Fibroblast of the aortic adventitia (primary cell): ENCODE measurements at regions not wholly inside any gene's neighbourhood (a gene's known extent, or its start where the extent isn't known, plus 50 kb on each side); places are given as distances from the start of the nearest gene placed in this dataset.
"Not testable (repeated sequence)": the region's sequence is repeated elsewhere in the genome, so short reads cannot be mapped to it uniquely, and the experiment has no call there.

Experiments used
- DNase-seq: peaks from one replicate; pipeline ENCODE4 v3.0.0-alpha.2; 2010; ENCODE audit warnings: low read depth
- H3K4me3 ChIP-seq: 2 replicates; pipeline ENCODE4 v1.5.1; 2011; ENCODE audit warnings: low read depth, mild to moderate bottlenecking, control low read depth, low read length, moderate library complexity
- TF ChIP-seq, protein P1 (sequence below): IDR thresholded peaks from 2 replicates; pipeline ENCODE4 v1.5.1; 2011; ENCODE audit warnings: mild to moderate bottlenecking, low read length, control low read depth, inconsistent platforms; ENCODE audit not compliant: insufficient read depth

DNA sequence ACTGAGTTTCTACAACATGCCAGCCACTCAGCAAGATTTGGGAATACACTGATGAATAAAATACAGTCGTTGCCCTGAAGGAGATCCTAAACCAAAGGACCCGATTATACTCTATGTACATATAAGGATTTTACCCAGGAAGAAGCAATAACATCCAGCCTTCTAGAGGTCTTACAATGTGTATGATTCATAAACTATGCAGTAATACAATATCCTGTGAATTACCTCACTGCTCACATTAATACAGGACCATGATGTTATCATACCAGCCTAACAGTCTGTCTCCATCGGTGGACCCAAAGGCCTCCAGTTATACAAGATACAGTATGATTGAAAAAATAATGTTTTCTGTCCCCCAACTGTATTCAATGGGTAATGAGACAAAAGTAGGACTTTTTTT is 310.5 kb upstream of the TRPM3 start:
- TF ChIP-seq, protein P1, sequence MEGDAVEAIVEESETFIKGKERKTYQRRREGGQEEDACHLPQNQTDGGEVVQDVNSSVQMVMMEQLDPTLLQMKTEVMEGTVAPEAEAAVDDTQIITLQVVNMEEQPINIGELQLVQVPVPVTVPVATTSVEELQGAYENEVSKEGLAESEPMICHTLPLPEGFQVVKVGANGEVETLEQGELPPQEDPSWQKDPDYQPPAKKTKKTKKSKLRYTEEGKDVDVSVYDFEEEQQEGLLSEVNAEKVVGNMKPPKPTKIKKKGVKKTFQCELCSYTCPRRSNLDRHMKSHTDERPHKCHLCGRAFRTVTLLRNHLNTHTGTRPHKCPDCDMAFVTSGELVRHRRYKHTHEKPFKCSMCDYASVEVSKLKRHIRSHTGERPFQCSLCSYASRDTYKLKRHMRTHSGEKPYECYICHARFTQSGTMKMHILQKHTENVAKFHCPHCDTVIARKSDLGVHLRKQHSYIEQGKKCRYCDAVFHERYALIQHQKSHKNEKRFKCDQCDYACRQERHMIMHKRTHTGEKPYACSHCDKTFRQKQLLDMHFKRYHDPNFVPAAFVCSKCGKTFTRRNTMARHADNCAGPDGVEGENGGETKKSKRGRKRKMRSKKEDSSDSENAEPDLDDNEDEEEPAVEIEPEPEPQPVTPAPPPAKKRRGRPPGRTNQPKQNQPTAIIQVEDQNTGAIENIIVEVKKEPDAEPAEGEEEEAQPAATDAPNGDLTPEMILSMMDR: no peak
- H3K4me3 ChIP-seq: no peak overlapping the region
- DNase-seq: no peak

DNA sequence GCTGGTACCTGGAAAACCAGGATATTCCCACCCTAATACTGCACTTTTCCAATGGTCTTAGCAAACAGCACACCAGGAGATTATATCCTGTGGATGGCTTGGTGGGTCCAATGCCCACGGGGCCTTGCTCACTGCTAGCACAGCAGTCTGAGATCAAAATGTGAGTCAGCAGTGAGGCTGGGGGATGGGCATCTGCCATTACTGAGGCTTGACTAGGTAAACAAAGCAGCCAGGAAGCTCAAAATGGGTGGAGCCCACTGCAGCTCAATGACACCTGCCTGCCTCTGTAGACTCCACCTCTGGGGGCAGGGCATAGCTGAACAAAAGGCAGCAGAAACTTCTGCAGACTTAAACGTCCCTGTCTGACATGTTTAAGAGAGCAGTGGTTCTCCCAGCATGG is 285.9 kb upstream of the TRPM3 start:
- H3K4me3 ChIP-seq, DNase-seq: not testable (repeated sequence)

DNA sequence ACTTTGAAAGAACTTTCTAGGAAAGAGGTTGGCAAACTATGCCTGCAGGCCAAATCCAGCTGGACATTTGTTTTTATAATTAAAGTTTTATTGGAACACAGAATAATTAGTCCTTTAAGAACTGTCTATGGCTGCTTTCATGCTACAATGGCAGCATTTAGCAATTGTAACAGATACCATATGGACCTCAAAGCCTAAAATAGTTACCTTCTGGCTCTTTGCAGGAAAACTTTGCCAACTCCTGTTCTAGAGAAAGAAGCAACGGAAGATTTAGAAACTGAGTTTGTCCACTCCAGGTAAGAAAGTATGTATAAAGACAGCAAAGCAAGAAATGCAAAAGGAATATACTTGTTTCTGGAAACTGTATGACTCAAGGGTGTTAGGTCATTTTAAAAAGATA is 281.7 kb upstream of the TRPM3 start:
- no peak for DNase-seq
- H3K4me3 ChIP-seq: no peak overlapping the region
- TF ChIP-seq, protein P1: no peak

DNA sequence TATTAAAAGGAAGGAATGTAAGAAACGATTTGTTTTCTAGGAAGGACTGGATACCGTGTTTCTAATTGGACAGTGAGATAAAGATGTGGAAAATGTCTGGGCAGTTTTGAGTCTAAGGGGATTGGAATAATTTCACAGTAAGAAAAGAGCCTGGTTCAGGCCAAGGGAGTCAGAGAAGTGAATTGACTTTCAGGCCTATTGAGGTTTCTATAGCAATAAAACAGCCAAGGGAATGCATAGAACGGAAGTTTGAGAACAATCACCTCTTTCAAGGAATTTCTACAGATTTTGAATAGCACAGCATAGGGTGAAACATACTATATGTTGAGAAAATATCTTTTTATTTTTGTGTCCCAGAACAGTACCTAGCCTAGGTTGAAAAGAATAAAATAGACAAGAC is 271.6 kb upstream of the TRPM3 start:
- TF ChIP-seq, protein P1: no peak
- DNase-seq: no peak
- H3K4me3 ChIP-seq: no peak overlapping the region

DNA sequence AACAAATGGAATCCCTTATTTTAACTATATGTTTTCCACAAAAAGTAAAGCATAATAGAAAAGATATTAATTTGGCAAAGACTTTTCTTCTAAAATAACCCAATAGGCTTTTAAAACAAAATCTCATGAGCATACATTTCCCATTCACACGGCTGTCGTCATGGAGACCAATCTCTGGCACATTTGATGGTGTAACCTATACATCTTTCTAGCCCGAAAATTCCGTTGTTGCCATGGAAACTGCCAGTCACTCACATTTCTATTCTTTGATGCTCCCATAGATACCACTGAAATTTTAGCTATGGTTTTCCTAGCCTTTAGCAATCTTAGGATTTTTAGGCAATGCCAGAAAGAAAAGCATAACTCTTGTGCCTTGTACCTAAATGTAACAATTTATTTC is 262.9 kb upstream of the TRPM3 start:
- TF ChIP-seq, protein P1: no peak
- no peak for DNase-seq
- H3K4me3 ChIP-seq: no peak overlapping the region

DNA sequence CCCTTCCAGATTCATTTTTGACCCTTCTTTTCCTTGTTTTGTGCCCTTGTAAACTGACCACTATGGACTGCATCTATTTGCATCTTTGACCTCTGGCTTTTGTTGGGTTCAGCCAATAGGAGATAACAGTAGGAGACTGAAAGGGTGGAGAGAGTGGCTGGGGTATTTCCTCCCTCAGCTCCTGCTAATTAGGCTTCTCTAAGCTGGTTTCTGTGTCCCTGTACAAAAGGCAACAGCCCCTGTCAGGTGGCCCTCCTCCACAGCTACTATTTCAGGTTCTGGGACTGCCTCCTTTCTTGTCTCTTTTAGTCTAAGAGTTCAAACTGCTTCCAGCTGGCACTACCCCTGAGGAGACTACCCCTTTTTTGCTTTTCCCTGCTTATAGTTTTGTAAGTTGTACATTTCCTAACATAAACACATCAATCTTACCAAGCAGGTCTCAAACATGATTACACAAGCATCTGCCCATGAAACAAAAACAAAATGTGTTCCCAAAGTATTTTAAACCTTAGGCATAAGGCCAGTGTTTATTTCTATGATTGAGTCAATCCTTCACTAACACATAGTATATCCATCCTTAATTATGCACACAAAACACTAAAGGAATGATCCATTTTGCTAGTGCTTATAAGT is 262.0 kb upstream of the TRPM3 start:
- DNase-seq: no peak
- H3K4me3 ChIP-seq: no peak overlapping the region
- TF ChIP-seq, protein P1: no peak

DNA sequence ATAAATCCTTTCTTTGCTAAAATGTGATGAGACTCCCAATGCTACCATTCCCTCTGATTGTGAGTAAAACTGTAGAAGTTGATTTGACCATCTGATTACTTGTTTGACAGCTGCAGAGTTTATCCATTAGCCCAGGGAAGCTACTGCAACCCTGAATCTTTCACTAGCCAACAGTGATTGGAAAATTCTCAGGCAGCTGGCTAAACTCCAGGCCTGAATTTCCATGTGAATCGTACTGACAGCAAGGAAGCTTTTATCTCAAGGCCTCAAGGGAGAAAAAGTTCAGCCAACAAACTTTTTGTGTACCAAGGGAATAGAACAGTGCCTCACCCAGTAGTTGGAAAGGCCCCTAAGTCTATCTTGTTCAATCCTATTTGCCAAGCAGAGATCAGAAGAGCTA is 246.7 kb upstream of the TRPM3 start:
- DNase-seq: no peak
- TF ChIP-seq, protein P1: no peak
- H3K4me3 ChIP-seq: no peak overlapping the region
